HG03097 (cell line): ENCODE measurements at regions not wholly inside any gene's neighbourhood (a gene's known extent, or its start where the extent isn't known, plus 50 kb on each side); places are given as distances from the start of the nearest gene placed in this dataset.

Source experiments
- ATAC-seq: cut with Tn5 transposase; IDR thresholded peaks from one replicate; pipeline ENCODE4 v1.9.1; 2021; ENCODE audit not compliant: unreplicated experiment, low FRiP score

DNA sequence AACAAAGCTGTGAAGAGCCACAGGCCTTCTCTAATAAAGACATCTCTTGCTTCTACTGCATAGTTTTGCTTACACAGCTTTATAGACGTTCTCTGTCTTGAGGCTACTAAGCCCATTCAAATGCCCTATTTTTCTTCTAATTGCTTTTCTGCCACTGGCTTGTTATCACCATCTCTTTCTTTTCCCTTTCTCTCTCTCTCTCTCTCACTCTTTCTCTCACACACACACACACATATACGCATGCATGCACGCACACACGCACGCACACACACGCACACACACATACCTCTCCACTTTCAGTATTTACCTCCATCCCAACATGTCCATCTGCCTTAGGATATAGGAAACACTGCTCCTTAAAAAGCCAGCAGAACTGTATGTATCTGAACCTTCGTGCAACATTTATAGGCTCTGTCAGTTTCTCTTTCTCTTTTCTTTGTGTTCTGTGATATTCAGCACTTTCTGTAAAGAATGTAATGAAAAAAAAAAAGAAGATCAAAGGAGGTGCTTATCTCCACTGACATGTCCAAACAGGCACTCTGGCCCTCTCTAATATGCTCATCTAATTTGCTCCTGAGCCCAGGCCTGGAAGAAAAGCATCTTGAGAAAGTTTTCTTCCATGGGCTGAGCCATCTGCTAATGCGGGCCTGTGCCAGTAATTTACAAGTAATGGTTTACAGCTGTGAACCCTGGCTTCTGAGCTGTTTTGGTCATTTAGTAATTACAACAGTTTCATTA is 1046.7 kb upstream of the MAP3K7 start:
- ATAC-seq = no peak

DNA sequence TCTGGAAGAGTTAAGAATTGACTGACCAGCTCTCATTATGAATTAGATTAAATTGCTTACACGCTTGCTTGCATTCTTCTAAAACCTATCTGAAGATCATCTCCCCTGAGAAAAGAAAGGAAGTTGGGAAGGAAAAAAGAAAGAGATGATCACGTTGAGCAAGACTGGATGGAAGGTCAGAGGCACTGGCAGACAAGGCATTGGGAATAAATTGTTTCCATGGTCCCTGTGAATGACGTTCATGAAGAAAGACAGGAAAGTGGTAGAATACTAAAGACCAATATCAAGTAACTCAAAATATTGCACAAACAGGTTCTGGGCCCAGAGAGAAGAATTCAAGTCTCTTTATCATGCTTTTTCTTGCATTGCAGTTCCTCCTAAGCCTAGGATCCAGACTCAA is 1045.4 kb upstream of the MAP3K7 start:
- no peak for ATAC-seq

DNA sequence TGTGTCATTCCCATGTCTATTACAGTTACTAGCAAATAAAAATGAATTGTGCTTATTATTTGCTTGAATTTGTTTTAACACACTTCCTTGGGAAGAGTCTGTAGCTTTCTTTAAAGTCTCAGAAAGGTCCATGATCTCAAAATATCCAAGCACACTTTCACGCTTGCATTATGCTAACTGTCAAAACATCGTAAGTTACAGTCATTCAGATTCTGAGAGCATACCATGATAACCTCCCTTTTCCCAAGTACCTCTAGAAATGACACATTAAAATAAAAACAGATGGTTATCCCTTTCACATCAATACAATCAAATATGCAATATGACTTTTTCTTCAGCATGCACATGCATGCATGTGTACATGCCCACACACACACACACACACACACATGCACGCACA is 1044.4 kb upstream of the MAP3K7 start:
- no peak for ATAC-seq

DNA sequence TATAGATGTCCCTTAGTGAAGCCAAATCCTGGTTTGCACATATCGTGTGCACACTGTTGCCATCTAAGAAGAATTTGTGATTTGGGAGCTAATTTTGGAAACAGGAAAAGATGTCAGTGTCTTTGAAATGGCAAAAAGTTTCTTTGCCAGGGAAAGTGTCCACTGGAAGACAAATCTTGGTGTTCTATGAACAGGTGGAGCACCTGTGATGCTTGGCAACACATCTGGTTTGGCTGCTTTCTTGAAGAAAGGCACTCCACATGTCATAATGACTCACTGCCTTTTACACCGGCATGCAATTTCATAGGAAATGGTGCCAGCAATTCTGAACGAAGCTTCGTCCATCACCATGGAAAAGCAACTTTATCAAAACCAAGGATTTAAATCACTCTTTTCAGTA is 1040.0 kb upstream of the MAP3K7 start:
- ATAC-seq = no peak

DNA sequence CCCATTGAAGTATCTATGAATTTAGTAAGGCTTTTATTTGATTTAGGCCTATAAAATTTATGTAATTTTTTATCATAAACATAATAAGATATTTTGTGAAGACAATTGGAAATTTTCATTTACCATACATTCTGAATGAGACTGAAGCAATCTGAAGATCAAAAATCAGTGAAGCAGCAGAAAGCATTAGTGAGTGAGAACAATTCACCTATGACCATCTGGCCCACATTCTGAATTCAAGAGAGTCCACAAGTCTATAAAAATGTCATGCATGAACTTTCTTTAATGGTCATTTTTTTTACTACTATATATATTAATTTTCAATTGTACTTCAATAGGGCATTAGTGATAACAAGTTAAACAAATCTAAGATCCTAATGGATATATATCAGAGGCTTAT is 1026.6 kb upstream of the MAP3K7 start:
- no peak for ATAC-seq

DNA sequence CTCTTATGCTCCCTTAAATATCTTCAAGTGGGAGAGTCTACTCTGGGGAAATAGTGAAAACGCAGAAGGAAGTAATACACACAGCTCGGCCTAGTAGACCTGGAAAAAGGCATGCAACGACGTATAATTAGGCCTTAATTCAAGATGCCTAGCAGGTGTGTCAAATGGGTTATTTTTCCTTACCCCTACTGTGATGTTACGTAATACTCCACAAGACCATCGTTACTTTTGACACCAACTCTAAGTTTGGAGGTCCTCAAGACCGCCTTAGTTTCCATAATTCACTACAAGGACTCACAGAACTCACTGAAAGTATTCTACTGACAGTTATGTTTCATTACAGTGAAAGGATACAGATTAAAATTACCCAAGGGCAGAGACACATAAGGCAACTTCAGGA is 1024.3 kb upstream of the MAP3K7 start:
- no peak for ATAC-seq

DNA sequence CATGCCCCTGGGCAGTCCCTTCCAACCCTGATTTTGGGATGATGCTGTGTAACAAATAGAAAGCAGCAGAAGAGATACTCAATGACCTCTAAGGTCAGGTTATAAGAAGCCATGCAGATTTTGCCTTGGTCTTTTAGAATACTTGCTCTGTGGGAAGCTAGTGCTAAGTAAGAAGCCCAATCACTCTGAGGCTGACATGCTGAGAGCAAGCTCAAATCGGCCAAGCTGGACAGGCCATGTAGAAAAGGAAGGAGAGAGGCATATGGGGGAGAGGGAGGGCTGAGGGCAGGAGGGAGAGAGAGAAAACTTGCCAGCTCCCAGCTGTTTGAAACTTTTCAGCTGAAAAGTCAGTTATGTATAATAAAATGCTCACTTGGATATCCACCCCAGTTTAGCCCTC is 1021.6 kb upstream of the MAP3K7 start:
- ATAC-seq = no peak

DNA sequence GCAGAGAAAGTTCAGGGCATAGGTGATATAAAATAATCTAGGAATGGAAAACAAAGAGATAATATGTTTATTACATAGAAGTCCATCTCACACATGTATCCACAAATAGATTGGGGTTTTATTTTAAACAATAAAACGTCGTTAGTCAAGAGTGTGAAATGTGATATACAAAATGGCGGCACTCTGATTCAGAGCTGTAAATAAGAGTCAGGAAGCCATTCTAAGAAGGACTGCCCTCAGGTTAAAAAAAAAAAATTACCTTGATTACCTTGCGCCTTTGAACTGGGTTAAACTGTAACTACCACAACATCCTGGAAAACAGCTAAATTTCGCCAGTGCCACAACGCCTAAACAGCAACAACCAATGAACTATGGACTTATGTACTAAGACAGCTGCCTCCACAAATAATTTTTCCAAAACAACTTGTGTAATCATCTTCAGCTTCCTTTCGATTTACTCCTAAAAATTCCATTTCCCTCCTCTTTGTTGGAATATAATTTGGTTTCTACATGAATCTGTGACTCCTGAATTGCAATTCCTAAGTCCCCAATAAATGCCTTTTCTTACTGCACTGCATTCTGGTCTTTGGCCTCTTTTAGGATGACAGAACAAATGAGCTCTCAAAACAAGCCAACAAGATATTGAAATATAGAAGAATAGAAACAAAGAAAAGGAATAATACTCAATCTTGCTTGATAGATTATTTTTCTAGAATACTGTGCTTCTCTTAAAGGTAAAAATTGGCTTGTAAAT is 1019.5 kb upstream of the MAP3K7 start:
- no peak for ATAC-seq

DNA sequence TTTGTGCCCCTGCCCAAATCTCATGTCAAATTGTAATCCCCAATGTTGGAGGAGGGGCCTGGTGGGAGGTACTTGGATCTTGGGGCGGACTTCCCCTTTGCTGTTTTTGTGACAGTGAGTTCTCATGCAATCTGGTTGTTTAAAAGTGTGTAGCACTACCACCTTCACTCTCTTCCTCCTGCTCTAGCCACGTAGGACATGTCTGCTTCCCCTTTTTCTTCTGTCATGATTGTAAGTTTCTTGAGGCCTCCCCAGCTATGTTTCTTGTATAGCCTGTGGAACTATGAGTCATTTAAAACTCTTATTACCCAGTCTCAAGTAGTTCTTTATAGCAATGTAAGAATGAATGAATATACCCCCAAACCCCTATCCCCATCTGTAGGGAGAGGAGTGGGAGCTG is 1013.7 kb upstream of the MAP3K7 start:
- no peak for ATAC-seq

DNA sequence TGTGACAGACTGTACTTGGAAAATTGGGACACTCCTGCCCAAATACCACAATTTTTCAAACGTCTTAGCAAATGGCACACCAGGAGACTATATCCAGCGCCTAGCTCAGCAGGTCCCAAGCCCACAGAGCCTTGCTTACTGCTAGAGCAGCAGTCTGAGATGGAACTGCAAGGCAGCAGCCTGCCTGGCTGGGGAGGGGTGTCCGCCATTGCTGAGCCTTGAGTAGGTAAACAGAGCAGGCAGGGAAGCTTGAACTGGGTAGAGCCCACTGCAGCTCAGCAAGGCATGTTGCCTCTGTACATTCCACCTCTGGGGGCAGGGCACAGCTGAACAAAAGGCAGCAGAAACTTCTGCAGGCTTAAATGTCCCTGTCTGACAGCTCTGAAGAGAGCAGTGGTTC is 1003.3 kb upstream of the MAP3K7 start:
- ATAC-seq = no peak

DNA sequence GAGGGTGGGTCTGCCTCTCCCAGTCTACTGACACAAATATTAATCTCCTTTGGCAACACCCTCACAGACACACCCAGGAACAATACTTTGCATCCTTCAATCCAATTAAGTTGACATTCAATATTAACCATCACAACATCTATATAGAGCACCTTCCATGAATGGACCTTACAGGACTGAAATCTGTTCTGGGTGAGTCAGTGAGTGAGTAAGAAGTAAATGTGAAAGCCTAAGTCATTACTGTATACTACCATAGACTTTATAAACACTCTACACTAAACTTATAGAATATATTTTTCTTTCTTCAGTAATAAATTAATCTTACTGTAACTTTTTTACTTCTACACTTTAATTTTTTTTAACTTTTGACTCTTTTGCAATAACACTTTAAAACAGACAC is 993.8 kb upstream of the MAP3K7 start:
- ATAC-seq = no peak

DNA sequence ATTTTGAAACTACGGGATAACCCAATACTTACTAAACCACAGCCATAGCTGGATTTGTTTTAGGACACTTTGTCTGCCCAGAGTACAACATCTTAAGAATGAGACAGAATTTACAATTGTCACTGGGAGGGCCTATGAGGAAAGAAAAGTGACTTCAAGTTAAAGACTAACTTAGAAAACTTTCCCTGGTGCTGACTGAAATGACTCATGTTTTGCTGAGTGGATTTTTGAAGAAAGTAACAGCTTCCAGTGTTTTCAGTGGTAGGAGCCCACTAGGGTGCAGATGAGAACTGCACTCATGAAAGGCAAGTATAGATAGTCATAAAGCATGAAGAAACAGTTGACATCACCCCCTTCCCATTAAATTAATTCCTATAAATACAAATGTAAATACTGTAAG is 988.2 kb upstream of the MAP3K7 start:
- ATAC-seq = peak; percentile 91

DNA sequence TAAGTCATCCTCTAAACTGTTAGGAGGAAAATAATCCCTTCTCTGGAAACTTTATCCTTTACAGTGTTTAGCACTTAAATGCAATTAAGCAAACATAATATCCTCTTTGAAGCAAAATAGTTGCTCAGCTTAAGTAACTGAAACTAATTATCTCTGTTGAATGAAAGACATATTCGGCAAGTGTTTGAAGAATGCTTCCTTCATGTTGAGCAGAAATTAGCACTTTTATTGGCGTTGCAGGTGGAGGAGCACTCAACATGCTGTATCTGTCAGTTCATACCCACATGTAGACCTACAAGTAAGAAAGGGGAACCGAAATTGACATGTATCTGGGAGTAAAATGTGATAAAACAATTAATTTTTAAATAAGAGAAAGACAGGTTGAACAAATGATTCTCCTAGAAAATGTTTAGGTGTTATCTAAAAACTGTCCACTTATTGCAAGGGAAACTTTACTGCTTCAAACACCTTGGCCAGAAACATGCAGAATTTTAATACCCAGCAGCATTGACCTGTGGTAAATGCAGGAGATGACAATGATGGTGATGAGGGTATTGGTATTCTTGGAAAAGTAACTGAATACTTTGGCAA is 987.0 kb upstream of the MAP3K7 start:
- no peak for ATAC-seq

DNA sequence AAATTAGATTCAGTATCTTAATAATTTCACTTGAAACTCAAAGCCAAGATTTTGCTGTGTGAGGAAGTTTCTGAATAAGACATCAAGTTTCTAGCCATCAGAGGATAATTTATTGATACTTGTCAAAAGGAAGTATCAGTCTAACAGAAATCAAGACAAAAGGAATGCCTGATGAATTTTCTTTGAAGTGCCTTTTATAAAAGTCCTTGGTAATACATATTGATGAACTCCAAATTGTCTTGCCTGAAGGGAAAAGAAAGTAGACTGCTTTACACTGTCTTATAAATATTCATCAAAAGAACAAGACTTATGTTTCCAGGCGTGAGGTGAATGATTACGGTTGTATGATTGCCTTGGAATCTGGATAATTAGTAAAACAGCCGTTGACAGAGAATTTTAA is 986.0 kb upstream of the MAP3K7 start:
- ATAC-seq = no peak

DNA sequence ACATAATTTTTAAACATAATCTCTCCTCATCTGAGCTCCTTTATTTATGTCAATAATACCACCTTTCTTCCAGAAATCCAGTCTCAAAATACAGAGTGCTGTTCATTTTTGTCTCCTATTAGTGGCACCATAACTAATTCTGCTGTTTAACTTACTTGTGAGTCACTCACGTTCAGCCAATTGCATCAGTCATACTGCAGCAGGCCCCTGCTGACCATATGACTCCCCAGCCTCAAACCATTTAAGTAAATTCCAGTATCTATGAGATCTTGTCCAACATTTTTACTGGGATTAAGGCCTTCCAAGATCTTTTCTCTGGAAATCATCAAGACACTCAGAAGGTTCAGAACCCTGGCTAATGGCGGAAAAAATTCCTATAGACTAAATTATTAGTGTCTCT is 982.2 kb upstream of the MAP3K7 start:
- ATAC-seq = no peak

DNA sequence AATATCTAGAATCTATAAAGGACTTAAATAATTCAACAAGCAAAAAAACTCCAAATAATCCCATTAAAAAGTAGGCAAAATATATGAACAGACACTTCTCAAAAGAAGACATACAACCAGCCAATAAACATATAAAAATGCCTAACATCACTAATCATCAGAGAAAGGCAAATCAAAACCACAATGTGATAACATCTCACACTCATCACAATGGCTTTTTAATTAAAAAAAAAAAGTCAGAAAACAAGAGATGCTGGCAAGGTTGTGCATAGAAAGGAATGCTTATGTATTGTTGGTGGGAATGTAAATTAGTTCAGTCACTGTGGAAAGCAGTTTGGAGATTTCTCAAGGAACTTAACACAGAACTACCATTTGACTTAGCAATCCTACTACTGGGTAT is 979.6 kb upstream of the MAP3K7 start:
- no peak for ATAC-seq

DNA sequence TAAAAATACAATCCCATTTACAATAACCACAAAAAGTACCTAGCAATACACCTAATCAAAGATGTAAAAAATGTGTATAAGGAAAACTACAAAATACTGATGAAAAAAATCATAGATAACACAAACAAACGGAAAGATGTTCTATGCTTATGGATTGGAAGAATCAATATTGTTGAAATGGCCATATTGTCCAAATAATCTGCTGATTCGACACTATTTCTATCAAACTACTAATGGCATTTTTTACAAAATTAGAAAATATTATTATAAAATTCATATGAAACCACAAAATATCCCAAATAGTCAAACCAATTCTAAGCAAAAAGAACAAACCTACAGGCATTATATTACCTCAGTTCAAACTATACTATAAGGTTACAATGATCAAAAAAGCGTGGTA is 978.3 kb upstream of the MAP3K7 start:
- no peak for ATAC-seq

DNA sequence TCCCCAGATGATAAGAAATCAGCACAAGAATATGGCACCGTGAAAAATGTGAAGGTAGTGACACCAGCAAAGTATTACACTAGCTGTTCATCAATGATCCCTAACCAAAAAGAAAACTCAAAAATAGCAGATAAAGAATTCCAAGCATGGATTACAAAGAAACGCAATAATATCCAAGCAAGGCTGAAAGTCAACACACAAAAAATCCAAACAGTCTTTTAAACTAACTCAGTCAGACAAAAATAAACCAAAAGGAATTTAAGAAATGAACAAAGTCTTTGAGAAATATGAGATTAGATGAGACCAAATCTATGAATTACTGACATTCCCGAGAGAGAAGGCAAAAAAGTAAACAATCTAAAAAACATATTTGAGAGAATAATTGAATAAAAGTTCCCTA is 976.1 kb upstream of the MAP3K7 start:
- no peak for ATAC-seq

DNA sequence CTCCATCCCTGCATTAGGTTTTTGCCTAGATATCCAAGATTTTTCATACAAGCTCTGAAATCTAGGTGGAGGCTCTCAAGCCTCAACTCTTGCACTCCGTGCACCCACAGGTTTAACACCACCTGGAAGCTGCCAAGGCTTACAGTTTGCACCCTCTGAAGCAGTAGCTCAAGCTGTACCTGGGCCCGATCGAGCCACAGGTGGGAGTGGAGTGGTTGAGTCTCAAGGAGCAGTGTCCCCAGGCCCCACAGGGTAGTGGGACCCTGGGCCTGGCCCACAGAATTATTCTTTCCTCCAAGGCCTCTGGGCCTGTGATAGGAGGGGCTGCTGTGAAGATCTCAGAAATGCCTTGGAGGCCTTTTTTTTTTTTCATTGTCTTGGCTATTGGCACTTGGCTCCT is 973.5 kb upstream of the MAP3K7 start:
- no peak for ATAC-seq

DNA sequence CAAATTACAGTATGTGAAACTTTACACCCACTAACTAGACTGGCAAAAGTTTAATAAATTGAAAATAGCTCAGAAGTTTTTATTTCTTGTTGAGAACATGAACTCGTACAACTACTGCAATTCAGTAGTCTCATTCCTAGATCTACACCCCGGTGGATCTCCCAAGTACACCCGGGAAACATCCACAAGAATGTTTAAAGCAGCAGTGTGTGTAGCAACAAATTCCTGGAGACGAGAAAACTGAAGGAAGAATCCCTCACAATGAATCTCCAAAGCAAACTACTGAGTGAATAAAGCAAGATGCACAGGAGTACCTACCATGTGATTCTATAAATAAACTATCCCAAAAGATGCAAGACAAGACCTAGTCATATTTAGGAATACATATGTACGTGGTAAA is 954.0 kb upstream of the MAP3K7 start:
- no peak for ATAC-seq

DNA sequence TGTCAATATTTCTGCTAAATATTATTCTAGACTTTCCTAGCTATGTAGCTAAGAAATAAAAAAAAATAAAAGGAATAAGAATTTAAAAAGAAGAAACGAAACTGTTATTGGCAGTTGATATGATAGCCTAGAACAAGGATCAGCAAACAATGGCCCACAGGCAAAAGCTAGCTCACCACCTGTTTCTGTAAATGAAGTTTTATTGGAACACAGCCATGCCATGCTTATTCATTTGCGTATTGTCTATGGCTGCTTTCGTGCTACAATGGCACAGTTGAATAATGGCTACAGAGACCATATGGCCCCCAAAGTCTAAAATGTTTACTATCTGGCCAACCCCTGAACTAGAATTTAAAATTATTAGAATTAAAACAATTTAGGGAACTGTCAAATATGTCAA is 952.6 kb upstream of the MAP3K7 start:
- ATAC-seq = no peak

DNA sequence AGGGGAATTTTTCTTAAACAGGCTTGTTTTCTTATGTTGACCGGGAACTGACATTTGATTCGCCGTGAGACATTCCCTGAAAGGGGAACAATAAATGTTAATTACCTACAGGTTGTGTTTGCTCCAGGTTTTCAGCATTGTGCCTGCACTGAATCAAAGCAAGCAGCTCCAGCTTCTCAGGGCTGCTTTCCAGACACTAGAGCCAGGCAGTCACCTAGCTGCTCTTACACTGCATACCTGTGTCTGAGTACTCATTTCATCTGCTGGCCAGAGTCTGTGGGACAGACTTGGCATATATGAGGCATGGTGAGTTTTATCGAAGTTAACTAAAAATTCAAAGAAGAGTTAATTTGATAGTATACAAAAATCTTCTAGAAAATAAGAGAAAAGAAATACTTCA is 951.8 kb upstream of the MAP3K7 start:
- no peak for ATAC-seq
